ENCODE measurements at regions not wholly inside any gene's neighbourhood (a gene's known extent, or its start where the extent isn't known, plus 50 kb on each side); places are given as distances from the start of the nearest gene placed in this dataset.

DNA sequence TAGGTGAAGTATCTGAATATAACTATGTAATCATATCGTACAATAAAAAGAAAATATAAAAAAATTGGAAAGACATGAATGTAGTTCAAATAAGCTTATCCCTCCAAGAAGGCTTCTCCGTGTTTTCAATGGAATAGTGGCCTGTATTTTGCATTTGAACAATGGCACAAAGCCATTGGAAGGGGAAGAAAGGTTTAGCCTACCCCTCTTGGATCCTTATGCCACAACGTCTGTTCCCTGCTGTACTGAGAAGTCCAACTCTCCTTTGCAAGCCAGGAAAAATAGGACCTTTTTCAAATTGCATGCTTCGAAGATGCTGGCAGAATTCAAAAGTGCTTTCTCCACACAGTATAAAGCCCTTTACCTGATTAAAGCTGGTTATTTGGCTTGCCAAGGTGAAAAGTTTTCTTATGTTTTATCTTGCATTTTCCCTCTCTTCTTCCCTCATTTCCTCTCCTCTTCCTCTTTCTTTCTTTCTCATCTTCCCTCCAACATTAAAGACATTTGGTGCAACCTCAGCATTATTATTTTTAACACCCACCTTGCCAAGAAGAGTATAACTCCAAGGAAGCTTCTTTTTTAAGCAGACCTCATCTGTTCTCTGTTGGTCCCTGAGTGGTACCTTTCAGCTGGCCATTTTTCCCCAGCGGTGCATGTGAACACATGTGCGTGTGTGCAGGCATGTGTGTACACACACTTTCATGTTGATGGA is 968.6 kb upstream of the RBFOX1 start:
- CTCF ChIA-PET: no interaction called here
- POLR2A ChIA-PET: no interaction called here

DNA sequence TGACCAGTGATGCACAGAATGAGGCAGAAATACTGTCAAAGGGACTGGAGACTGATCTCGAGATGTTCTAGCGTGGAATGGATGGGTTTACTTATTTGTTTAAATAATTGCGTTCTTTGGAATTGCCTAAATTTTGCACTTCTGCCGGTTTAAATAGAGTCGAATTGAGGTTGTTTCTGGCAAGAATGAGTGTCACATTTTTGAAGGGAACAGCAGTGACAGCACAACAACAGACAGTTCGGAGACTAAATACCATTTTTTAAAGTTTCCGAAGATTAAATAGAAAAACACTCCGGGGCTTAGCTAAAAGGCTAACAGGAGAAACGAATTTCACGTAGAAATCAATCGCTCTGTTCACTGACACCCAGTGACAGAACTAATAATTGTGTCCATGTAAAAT is 969.2 kb upstream of the RBFOX1 start:
- ChIA-PET POLR2A (no interaction called here), CTCF (no interaction called here)

DNA sequence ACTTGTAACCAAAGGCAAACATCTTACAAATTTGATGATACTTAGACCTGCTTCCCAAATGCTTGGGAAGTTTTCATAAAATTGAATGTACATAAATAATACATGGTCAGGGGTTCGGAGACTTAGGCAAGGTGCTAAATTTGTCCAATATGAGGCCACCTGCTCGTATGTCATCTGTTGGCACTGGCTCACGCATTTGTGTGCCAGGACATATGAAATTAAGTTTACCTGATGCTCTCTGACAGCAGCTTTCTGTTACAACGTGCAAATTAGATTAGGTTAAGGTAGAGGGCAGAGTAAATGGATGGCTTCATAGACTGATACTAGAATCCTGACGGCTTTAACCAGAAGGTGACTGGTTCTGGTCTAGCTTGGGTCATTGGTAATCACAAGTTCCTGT is 970.3 kb upstream of the RBFOX1 start:
- ChIA-PET CTCF (no interaction called here), POLR2A (no interaction called here)

DNA sequence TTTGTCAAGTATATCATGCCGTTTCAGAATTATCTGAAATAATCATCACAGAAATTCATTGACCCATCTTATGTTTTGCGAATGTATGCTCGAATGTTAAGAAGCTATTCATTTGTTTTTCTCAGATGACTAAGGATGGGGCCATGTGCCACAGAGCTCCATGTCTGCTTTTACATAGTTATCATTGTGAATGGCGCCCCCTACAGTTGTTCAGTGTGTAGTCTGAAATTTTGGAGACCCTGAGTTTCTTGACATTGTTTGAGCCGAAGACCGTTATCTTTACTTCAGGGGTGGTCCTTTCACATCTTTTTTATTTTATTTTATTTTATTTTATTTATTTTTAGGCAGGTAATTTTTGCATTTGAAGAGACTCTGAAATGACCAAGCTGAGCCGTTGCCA is 972.0 kb upstream of the RBFOX1 start:
- POLR2A ChIA-PET: no interaction called here
- CTCF ChIA-PET: no interaction called here

DNA sequence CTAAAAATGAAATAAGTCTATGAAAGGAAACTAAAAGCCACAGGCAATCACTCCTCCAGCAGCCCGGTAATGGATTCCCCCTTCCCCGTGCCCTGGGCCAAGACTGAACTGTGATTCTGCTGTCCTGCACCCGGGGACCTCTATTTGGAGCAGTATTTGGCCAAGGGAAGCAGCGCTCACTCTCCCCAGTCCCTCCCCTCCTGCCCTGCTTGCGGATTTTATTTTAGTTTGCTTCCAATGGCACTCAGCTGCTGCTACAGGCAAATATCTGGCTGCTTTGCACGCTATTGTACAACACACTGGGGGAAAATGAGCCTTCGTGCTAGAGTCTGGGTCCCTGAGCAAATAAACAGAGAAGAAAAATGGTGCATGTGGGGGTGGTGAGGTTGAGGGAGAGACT is 975.7 kb upstream of the RBFOX1 start:
- ChIA-PET POLR2A (no interaction called here), CTCF (no interaction called here)

DNA sequence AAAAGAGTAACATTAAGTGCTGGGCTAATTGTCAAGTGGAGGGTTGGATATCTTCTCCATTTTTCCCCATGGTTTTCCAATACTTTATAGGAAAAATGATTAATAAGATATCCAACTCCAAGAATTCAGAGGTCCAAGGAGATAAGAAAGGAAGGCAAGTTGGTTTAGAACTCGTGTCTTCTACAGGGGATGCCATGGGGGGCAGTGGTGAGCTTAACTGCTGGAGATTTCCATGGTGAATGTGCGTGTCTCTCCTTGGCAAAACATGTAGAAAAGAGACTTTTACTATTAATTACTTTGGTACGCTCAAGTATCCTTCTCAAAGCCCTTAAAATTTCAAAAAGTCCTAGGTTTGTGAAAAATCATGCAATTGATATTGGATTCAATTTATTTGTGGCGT is 982.9 kb upstream of the RBFOX1 start:
- ChIA-PET POLR2A (no interaction called here), CTCF (no interaction called here)

DNA sequence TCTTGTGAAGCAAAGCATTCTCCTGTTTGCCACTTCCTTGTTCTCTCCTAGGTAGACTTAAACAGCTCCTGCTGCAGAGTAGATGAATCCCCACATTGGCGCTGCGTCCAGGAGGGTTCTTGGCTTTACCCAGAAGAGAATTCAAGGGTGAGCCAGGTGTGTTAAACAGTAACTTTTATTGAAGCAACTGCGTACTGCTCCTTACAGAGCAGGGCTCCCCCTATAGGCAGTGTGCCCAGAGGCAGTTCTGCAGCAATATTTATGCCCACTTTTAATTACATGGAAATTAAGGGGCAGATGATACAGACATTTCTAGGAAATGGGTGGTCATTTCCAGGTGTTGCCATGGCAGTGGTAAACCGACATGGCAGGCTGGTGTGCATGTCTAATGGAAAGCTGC is 987.6 kb upstream of the RBFOX1 start:
- ChIA-PET POLR2A (no interaction called here), CTCF (no interaction called here)

DNA sequence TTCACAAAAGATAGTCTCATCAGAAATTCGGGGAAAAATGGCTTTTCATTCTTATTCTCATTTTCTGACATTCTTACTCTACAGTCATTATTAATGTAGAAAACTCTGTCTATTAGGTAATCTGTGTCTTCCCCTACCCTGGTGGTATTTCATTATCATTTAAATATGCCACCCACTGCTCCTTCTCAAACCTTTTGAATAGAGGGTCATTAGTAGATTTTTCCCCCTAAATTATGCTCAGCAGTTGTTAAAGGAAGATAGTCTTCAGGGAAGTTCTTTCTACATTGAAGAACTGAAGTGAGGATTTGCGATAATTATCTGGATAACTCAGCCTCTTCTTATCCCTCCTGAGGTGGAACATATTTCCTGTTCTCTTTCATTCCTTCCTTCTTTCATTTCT is 989.5 kb upstream of the RBFOX1 start:
- POLR2A ChIA-PET: no interaction called here
- CTCF ChIA-PET: no interaction called here

DNA sequence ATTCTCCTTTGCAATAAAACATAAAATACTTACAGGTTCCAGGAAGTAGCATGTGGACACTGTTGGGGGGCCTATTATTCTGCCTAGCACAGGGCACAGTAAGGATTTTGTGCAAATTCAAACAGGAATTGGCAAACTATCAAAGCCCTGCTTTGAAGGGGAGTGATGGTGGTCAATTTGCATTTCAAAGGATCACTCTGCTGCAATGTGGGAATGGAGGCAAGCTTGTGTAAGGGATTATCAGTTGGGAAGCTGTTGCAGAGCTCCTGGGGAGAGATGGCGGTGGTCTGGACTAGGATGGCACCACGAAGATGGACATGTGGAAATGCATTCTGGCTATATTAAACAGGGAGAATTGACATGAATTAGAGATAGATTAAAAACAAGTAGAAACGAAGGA is 990.7 kb upstream of the RBFOX1 start:
- ChIA-PET POLR2A (no interaction called here), CTCF (no interaction called here)

DNA sequence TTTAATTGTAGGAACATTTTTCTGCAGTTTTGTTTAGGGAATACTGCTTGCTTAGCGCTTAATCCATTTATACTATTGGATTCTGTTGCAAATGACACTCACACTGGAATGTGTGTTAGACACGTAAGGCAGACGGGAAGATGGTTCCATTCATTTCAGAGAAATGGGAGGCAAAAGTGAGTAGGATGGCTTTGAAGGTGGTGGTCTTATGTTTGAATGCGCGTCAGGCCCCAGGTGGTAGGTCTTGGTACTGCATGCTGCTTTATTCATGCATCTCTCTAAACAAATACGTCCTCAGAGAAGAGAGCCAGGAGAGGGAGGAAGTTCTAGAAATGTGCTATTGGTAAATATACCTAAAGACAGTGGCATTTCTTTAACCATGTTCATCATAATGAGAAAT is 997.6 kb upstream of the RBFOX1 start:
- CTCF ChIA-PET: no interaction called here
- POLR2A ChIA-PET: no interaction called here

DNA sequence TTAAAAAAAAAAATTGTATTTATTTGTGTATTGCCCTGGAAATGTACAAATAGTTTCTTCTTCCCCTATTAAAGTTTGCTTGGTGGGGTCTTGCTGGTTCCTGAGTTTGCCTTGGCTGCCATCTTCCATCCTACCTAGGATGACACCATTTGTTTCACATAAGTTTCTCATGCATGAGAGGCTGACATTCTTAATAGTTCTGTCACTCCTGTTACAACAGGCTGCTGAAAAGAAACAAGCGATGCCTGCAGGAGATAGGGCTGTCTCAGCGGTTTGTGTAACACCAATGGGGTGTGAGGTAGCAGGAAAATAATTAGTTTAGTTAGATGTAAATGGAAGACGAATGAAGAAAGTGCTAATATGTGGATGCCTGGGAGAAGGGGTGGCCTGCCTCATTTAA is 1000.9 kb upstream of the RBFOX1 start:
- ChIA-PET CTCF (no interaction called here), POLR2A (no interaction called here)

DNA sequence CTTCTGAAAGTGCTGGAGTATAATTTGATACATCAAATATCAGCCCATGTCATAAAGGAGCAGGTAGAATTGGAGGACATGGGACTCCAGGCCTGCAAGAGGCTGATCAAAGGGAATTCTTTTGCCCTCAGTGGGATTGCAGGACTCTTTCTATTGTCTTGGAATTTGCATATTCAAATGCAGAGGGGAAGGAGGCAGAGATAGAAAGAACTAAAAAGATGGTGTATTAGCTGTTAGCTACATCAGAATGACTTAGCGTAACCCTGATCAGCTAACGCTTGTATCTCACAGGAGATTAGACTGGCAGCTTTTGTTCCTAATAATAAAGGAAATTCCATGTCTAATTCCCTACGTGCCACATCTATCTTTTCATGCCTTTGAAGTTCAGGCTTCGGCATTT is 1014.7 kb upstream of the RBFOX1 start:
- CTCF ChIA-PET: no interaction called here
- POLR2A ChIA-PET: no interaction called here

DNA sequence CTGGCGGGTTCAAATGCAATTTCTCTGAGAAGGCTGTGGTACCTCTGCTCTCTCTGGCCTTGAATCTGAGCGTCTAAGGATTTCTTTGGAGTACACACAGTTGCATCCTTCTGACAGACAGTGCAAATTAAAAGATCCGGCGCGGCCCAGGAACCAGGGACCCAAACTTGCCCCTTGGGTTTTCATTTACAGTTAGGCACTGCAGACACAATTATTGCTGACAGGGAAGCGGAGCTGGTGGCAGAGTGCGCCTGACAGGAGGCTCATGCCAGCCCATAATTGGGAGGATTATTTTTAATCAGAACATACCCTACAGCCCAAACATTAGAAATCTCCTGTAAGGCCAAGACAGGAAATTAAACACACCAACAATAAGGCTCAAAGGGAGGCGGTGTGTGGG is 1023.4 kb upstream of the RBFOX1 start:
- CTCF ChIA-PET: no interaction called here
- POLR2A ChIA-PET: no interaction called here

DNA sequence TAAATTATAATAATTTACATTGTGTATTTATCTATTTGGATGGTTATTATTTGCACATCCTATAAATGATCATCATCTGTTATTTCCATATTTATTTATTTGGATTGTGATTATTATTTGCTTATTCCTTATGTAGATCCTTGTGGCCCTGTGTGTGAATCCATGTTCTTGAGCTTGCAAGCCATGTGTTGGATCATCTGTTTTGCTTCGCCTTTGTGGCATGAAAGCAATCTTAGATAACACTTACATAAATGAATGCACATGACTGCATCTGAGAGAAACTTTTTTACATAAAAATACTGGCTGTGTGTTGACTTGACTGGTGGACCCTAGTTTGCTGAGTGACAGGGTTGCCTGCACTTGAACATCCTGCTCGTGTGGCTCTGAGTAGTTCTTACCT is 1024.5 kb upstream of the RBFOX1 start:
- POLR2A ChIA-PET: no interaction called here

DNA sequence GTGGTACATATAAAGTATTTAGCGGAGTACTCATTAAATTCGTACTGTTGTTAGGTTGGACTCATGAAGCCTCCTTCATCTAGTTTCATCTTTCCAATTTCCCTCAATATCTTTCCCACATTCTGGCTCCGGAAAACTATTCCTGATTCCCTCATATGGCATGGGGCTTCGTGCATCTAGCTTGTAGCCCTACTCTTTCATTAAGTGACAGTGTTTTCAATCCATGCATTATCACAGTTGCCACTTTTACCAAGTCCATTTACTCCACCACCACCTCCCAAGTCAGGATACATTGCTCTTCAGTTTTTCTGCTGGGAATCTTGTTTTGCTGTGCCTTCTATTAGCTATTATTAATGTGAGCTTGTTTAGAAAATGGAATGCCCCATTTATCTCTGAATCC is 1032.1 kb upstream of the RBFOX1 start:
- POLR2A ChIA-PET: no interaction called here
- CTCF ChIA-PET: no interaction called here

More for the DNA sequence above, 1024.5 kb upstream of the RBFOX1 start:
- CTCF ChIA-PET: no interaction called here

DNA sequence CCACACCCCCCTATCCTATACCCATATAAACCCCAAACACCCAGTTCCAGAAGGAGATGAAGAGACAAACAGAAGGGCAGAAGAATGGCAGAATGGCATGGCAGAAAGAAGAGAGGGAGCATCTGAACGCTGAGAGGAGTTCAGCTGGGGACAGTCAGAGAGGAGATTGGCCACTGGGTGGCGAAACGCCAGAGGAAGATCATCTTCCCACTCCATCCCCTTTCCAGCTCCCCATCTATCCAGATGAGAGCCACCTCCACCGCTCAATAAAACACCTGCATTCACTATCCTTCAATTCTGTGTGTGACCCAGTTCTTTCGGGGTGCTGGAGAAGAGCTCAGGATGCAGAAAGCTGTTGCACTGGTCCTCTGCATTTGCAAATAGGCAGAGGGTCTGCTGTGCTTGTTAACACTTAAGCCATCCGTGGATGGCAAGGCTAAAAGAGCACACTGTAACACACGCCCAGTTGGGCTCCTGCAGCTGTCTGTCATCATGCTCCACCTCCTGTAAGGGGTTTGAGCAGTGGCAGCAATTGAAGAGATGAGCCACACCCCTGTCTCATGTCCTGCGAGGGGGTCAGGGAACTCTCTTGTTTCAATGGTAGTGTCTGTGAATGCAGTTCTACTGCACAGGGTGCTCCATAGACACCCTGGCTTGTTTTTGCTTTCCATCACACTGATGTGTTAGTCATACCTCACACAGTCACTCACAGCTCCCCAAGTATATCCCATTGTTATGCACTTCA is 1034.8 kb upstream of the RBFOX1 start:
- ChIA-PET POLR2A (no interaction called here), CTCF (no interaction called here)

DNA sequence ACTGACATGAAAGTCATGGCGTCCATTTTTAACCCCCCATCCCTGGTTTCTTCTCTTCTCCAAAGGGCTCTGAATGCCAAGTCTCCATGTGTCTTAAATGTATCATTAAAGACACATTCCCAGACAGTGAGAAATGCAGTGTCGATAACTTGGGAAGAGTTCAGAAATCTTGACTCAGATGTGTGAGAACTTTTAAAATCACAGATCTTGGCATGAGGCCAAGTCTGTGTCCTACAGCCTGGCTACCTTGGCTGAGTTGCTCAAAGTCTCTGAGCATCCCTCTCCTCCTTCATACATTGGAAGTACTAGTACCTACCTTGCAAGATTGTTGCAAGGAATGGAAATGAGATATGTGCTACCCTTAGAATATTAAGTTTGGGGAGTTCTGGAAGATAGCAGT is 1046.5 kb upstream of the RBFOX1 start:
- ChIA-PET CTCF (no interaction called here), POLR2A (no interaction called here)

DNA sequence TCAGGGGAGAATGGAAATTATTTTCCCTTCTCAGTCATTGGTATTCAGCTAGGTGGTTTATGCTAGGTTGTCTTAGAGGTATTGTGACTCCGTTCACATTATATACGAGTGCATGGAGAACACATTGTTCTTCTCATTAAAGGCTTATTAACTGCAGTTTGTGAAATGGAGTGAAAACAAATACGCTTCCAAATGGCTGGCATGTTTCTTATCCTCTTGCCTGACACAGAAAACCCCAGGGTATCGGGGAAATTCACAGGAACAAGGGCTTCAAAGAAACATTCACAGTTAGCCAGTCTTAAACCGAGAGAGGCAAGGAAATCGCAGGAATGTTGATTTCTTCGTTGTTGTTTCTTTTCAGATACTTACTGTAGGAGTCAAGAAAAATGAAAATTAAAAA is 1047.9 kb upstream of the RBFOX1 start:
- ChIA-PET POLR2A (no interaction called here), CTCF (no interaction called here)

DNA sequence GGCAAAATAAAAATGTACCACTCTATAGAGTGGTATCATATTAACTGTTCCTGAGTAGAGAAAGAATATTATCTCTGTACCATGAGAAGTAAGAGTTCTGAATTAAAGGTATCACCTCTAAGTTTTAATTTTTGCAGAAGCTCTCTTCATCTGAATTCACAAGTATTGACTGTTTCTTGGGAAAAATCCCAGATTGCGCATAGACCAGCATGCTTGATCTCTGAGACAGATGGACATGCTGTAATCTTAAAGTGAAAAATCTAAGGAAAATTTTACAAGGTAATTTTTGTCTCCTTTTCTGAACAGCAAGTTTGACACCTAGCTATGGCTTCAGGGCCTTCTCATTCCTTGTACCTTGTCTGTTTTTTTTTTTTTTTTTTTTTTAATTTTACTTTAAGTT is 1050.7 kb upstream of the RBFOX1 start:
- POLR2A ChIA-PET: interaction anchor here (0.6 kb wide), 1 partner anchor 524 kb away, joined by 6 read pairs; no protein-coding TSS in a partner anchor
- CTCF ChIA-PET: no interaction called here

DNA sequence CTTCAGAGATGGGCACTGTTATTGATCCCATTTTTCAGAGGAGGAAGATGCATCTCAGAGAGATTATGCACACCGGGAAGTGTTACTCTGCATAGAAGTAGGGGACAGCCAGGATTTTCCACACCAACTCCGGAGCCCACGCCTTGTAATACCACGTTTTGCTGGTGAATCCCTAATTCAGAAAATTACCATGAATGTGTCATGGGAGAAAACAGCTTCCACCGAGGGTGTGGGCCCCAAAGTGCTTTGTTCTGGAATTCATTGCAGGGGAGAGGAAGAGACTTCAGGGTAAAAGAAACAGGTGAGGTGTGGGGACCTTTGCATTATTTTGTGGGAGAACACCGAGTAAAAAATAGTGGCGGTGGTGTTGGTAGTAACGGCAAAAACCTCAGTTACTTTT is 1051.4 kb upstream of the RBFOX1 start:
- CTCF ChIA-PET: no interaction called here
- POLR2A ChIA-PET: no interaction called here

DNA sequence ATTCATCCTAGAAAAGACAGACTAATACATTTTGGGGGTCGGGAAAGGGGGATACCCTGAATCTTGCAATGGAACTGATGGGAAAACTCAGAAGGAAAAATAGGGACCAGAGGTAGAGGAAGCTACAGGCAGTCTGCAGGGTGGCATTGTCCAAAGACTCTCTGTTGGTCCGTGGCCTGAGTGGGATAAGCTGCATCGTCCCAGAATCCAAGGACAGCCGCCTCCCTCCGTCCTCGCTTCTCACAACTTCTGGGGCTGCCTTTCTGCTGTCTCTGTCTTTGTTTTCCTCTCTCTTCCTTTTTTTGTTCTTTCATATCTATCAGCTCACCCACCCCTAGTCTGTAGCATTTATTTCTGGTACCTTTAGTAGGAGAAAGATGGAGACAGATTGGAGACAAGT is 1052.6 kb upstream of the RBFOX1 start:
- ChIA-PET CTCF (no interaction called here), POLR2A (no interaction called here)

DNA sequence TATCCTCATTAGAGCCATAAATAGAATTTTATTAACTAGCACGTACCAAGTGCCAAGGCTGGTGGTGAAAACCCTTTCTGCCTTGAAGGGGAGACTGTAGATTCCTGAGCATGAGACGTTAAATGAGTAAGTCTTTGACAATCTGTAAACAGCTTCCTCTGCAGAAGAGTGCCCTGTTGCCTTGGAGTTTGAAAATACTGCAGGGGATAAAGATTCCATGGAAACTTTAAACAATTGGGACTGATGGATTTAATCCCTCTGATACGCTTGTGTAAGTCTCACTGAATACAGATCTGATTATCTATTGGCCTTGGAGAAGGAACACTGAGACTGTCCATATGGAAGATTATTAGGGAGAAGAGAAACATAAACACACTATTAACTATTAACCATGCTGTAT is 1053.4 kb upstream of the RBFOX1 start:
- CTCF ChIA-PET: no interaction called here
- POLR2A ChIA-PET: no interaction called here
